Heart left ventricle (tissue), 13 donors: ENCODE measurements at regions not wholly inside any gene's neighbourhood (a gene's known extent, or its start where the extent isn't known, plus 50 kb on each side); places are given as distances from the start of the nearest gene placed in this dataset.

Experiments
- CTCF ChIP-seq, 12 donors: fragments of 200-600 bp; sonication (generic) in 4 of 12; IDR thresholded peaks; one replicate each; pipeline versions ENCODE4 v1.5.0 to v1.8.0; 2018 to 2022; ENCODE audit warnings: antibody characterized with exemption in 12 of 12, mild to moderate bottlenecking in 5 of 12
- POLR2A ChIP-seq, 2 donors: fragments of 450-650 bp; IDR thresholded peaks; one replicate each; pipeline ENCODE4 v1.6.1; 2017; ENCODE audit warnings: antibody characterized with exemption in 2 of 2, mild to moderate bottlenecking in 2 of 2, moderate library complexity in 2 of 2
- donor health status: ischemic (EF 13 %, LVEDD 7.1; RV severe dilation, severe dysfunction).
- donor health status: DM: no; HTN: yes; CAD: no.
- donor health status: DM: no; HTN: no; CAD: no.
- donor health status: ischemic (EF 25% LVEDD 6.9; RV normal size, moderate dysfunction).
- donor health status: ischemic (EF 25% LVEDD 5.7; RV mildly dilated, moderate dysfunction).
- donor health status: ischemic (EF 35%, LVEDD 5.7; RV mildly dilated, moderate dysfunction).
- donor health status: nonischemic (EF 11% LVEDD 7.7; RV severe dilation, severe dysfunction).
- donor health status: DM: yes; HTN: yes; CAD: no.
- donor health status: PGD.
- donor health status: ischemic (EF 29% LVEDD 5.4; RV normal size, mild dysfunction).
- donor health status: nonischemic (EF 23%, LVEDD 6.1; RV moderate dilation, normal function).

GRCh38 chr4:141840299-141840986, 204.1 kb downstream of the IL15 start:
- no peak for TF ChIP-seq CTCF (IDR thresholded peaks at IDR 0.05)
- no peak for TF ChIP-seq POLR2A (IDR thresholded peaks at IDR 0.05)
